GM12865 (cell line): ENCODE measurements at regions not wholly inside any gene's neighbourhood (a gene's known extent, or its start where the extent isn't known, plus 50 kb on each side); places are given as distances from the start of the nearest gene placed in this dataset.

Experiments used
- DNase-seq: peaks from one replicate; pipeline ENCODE4 v3.0.0; 2010; ENCODE audit warnings: low read depth
- H3K4me3 ChIP-seq: 2 replicates; pipeline ENCODE4 v1.5.1; 2011; ENCODE audit warnings: mild to moderate bottlenecking, low read depth, low read length, control low read depth
- CTCF ChIP-seq: IDR thresholded peaks from 2 replicates; pipeline ENCODE4 v1.5.1; 2011; ENCODE audit warnings: low read length, control low read depth, low read depth, inconsistent platforms; ENCODE audit not compliant: insufficient read depth; ENCODE audit errors: missing control alignments

DNA sequence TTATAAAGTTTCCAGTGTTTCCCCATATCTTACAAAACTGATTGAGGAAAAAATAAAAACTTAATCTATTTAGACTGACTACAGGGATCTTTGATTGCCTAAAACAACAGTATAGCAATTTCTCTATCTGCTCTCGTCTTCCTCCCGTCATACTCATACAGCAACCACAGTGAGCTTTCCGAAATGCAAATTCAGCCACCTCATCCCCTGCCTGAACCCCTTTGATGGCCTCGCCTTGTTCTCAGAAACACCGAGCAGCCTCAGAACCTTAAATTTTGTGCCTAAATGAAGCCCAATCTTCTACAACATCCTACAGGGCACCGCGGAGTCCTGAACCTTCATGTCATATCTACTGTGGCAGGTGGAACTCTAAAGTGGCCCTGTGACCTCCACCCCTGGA is 223.7 kb upstream of the TMEM132C start:
- no peak overlapping the region for H3K4me3 ChIP-seq
- no peak for TF ChIP-seq CTCF
- DNase-seq, result peak; percentile 4

GRCh38 chr12:128047266-128048060 is 219.5 kb upstream of the TMEM132C start:
- no peak for TF ChIP-seq CTCF
- no peak overlapping the region for H3K4me3 ChIP-seq
- DNase-seq, result no peak

GRCh38 chr12:128052331-128052730 is 214.6 kb upstream of the TMEM132C start:
- TF ChIP-seq CTCF, result no peak
- DNase-seq, result no peak
- H3K4me3 ChIP-seq, result no peak overlapping the region

DNA sequence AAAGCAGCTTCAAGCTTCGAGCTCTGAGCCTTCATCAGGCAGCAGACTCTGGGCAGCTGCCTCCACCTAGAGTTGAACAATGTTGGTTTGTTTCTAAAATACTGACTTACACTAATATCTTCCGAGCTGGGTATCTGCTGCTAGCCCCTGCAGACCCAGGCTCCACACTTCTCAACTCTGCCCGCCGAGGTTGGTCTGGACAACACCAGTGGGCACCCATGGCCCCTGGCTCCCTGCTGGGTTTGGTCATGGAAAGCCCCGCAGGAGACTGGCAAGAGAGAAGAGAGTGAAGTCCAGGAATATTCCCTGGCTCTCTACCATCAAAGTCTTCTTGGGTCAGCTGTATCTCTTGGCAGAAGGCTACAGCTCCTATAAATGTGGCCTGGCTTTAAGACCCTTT is 214.2 kb upstream of the TMEM132C start:
- TF ChIP-seq CTCF, result no peak
- no peak overlapping the region for H3K4me3 ChIP-seq
- DNase-seq, result no peak

DNA sequence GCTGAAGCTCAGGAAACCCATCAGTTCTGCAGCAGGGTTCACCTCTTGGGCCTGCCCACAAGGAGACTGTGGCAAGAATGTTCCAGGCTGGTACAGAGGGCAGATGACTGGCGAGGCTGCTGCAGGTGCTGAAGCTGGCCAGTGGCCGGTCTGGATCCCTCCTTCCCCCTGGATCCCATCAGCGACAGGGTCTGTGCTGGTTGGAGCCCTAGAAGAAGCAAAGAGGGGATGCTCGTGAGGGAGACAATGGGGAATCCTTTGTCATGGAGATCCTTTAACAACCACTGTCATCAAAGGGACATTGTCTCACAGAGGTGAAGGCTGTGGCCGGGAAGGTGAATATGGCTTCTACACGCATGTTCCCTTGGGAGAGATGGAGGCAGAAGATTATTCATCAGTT is 211.4 kb upstream of the TMEM132C start:
- TF ChIP-seq CTCF, result no peak
- DNase-seq, result no peak
- H3K4me3 ChIP-seq, result no peak overlapping the region

DNA sequence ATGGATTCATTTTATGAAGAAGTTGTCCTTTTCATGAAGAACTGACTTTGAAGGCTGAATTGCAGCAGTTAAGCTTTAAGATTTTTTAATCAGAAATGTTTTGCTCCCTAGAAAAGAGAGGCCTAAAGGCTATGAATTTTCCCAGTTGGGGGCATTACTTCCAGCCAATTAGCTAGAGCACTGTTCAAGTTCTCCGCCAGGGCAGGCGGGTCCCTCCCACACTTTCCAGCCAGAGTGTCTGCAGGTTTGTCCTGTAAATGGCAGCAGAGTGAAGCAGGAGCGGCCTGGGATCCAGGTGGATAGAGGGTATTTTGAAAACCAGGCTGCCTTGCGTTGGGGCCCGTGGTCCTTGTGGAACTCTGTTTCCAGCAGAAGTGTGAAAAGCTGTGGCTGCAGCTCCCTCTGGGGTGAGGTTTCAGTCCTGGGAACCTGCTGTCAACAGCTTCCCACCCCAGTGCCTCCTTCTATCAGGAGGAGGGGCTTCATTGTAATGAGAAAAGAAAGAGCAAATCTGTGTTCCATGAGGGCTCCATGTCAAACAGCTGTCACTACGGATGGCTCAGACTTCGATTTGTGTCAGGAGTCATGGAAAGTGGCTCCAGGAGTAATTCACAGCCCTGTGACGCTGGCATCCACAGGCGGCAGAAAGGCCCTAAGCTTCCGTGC is 210.7 kb upstream of the TMEM132C start:
- no peak for TF ChIP-seq CTCF
- no peak for DNase-seq
- no peak overlapping the region for H3K4me3 ChIP-seq
